ENCODE measurements at regions not wholly inside any gene's neighbourhood (a gene's known extent, or its start where the extent isn't known, plus 50 kb on each side); places are given as distances from the start of the nearest gene placed in this dataset.
"Not testable (repeated sequence)": the region's sequence is repeated elsewhere in the genome, so short reads cannot be mapped to it uniquely, and the experiment has no call there.

GRCh38 chr14:41457393-41457792 is 149.3 kb upstream of the LRFN5 start:
- Histone ChIP-seq H3K27ac (no peak overlapping the region), H3K4me1 (no peaks in the 10 kb centered on the region), H3K4me3 (no peak overlapping the region), H3K9me3 (replicated peaks) (no peaks in the 10 kb centered on the region), H3K27me3 (no peaks in the 10 kb centered on the region), H3K36me3 (no peaks in the 10 kb centered on the region)
- no peak for DNase-seq

DNA sequence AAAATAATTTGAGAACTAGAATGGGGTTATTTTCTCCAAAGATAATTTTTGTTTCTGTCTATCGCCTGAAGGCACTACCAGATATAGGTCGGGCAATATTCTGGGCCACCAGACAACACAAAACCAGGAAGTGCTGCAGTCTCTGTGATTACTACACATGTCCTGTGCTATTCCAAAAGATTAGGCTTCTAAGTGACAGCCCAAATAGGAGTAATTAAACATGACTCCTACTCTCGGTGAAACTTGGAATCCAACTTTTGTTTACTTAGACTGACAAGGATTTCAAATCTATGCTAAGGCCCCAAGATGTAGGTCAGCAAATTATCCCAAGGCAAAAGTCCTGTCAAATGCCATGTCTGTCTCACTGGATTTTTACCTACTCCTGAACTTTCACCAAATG is 157.6 kb upstream of the LRFN5 start:
- Histone ChIP-seq H3K27me3 (0 out of 2 replicates have a peak, but pooled peaks cover 3% of the 10 kb centered on the region), H3K4me3 (no peak overlapping the region), H3K9me3 (replicated peaks) (no peaks in the 10 kb centered on the region), H3K36me3 (no peaks in the 10 kb centered on the region), H3K4me1 (no peaks in the 10 kb centered on the region), H3K27ac (no peak overlapping the region)
- no peak for DNase-seq

DNA sequence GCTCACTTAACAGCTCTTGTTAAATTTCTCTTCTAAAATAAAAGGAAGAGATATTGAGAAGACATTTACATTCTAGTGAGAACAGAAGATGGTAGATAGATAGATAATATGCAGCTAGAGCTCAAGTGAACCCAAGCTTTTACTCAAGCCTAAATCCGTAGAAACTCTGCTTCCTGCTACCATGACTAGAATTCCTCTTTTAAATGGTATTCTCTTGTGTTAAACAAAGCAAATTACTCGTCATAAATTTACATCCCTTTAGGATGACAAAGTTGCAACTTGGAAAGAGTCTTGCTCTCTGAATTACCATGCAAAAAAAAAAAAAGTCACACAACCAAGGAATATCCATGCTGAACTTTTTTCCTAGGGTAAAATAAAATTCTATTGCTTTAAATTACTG is 160.7 kb upstream of the LRFN5 start:
- Histone ChIP-seq H3K4me1 (no peaks in the 10 kb centered on the region), H3K27me3 (0 out of 2 replicates have a peak, but pooled peaks cover 3% of the 10 kb centered on the region), H3K4me3 (no peak overlapping the region), H3K36me3 (no peaks in the 10 kb centered on the region), H3K27ac (no peak overlapping the region), H3K9me3 (replicated peaks) (no peaks in the 10 kb centered on the region)
- DNase-seq = no peak

DNA sequence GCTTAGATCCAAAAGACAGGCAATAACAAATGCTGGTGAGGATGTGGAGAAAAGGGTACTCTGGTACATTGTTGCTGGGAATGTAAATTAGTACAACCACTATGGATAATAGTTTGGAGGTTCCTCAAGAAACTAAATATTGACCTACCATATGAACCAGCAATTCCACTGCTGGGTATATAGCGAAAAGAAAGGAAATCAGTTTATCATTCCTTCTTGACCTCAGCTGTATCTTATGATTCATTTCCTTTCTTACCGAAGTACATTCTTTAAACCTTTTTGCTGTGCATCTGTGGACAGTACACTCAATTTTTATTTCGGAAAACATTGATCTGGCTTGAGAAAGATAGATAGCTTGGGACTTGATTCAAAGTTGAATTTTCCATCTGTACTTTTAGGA is 183.2 kb upstream of the LRFN5 start:
- H3K36me3 ChIP-seq = no peaks in the 10 kb centered on the region
- H3K27ac ChIP-seq = no peak overlapping the region
- H3K9me3 ChIP-seq (replicated peaks) = no peaks in the 10 kb centered on the region
- DNase-seq = no peak
- H3K4me1 ChIP-seq = no peaks in the 10 kb centered on the region
- H3K27me3 ChIP-seq = no peaks in the 10 kb centered on the region
- no peak overlapping the region for H3K4me3 ChIP-seq

DNA sequence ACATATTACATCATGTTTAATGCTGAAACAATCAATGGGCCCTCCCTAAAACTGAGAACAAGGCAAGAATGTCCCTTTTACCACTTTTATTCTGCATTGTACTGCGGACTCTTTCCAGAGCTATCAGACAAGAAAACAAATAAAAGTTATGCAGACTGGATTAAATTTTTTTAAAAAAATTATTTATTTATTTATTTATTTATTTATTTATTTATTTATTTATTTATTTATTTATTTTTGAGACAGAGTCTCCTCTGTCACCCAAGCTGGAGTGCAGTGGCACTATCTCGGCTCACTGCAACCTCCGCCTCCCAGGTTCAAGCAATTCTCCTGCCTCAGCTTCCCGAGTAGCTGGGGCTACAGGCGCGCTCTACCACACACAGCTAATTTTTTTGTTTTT is 185.4 kb upstream of the LRFN5 start:
- not testable (repeated sequence) for H3K9me3 ChIP-seq (replicated peaks); H3K4me1 ChIP-seq; H3K27ac ChIP-seq; H3K27me3 ChIP-seq; DNase-seq; H3K36me3 ChIP-seq; H3K4me3 ChIP-seq

DNA sequence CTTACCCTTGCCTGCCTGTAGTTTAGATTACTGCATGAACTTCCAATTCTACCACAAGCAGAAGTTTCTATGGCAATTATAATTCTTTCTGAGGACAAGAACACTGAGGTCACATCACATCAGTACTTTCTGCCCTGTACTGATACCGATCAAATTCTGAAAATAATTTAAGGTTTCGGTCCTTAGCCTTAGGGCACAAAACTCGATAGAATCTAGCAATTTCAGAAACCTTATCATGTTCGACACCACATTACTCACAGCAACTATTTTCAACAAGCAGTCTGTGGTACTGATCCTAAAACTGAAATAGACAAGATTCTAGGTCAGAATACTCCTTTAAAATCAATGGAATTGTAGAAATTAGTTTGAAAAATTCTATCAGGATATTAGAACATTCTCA is 187.0 kb upstream of the LRFN5 start:
- H3K4me3 ChIP-seq = no peak overlapping the region
- H3K27me3 ChIP-seq = no peaks in the 10 kb centered on the region
- no peak overlapping the region for H3K27ac ChIP-seq
- no peaks in the 10 kb centered on the region for H3K4me1 ChIP-seq
- no peaks in the 10 kb centered on the region for H3K36me3 ChIP-seq
- no peaks in the 10 kb centered on the region for H3K9me3 ChIP-seq (replicated peaks)
- no peak for DNase-seq

- Histone ChIP-seq H3K9me3 (replicated peaks) (no peaks in the 10 kb centered on the region), H3K27me3 (no peaks in the 10 kb centered on the region), H3K4me3 (no peak overlapping the region), H3K4me1 (no peaks in the 10 kb centered on the region), H3K36me3 (no peaks in the 10 kb centered on the region), H3K27ac (no peak overlapping the region)
- DNase-seq = no peak
Measured at GRCh38 chr14:41418851-41419250, 187.8 kb upstream of the LRFN5 start.

- Histone ChIP-seq H3K9me3 (replicated peaks) (no peaks in the 10 kb centered on the region), H3K27me3 (no peaks in the 10 kb centered on the region), H3K4me3 (no peak overlapping the region), H3K36me3 (no peaks in the 10 kb centered on the region), H3K27ac (no peak overlapping the region), H3K4me1 (no peaks in the 10 kb centered on the region)
- no peak for DNase-seq
Measured at GRCh38 chr14:41409806-41410205, 196.9 kb upstream of the LRFN5 start.

DNA sequence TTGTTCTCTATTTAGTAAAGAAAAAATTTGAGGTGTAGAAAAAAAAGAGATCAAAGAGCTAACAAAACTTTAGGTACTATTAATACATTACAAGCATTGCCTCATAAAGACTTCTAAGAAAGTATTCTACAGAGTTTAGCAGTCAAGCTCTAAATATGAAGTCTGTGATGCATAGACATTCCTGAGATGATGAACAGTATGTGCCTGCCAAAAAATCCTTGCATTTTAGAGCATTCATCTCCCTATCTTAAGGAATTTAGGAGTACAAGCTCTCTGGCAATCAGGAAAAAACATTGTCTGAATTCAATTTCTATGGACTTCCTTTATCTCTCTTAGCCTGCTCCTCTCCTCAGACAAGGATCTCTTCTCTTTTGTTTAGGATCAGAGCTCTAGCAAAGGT is 202.6 kb upstream of the LRFN5 start:
- no peaks in the 10 kb centered on the region for H3K36me3 ChIP-seq
- no peaks in the 10 kb centered on the region for H3K4me1 ChIP-seq
- no peak overlapping the region for H3K4me3 ChIP-seq
- H3K27ac ChIP-seq = no peak overlapping the region
- no peaks in the 10 kb centered on the region for H3K27me3 ChIP-seq
- no peaks in the 10 kb centered on the region for H3K9me3 ChIP-seq (replicated peaks)
- no peak for DNase-seq

DNA sequence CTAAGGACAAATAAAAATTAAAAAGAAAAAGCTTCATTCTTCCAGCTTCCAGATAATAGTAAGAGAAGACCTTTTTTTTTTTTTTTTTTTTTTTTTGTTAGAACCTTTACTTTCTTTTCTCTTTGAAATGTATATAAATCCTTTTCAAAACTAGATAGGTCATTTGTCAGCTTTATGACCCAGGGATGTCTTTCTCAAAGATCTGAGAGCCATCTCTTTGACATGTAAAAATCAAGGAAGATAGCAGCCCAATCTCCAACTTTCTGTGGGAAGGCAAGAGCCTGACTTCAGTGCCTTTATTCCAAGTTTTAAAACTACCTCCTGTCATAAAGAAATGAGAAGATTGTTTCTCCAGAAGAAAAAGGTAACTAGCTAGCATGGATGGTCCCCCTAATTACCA is 203.3 kb upstream of the LRFN5 start:
- H3K36me3 ChIP-seq = no peaks in the 10 kb centered on the region
- no peak overlapping the region for H3K4me3 ChIP-seq
- no peaks in the 10 kb centered on the region for H3K27me3 ChIP-seq
- H3K9me3 ChIP-seq (replicated peaks) = no peaks in the 10 kb centered on the region
- H3K27ac ChIP-seq = no peak overlapping the region
- no peak for DNase-seq
- H3K4me1 ChIP-seq = no peaks in the 10 kb centered on the region

DNA sequence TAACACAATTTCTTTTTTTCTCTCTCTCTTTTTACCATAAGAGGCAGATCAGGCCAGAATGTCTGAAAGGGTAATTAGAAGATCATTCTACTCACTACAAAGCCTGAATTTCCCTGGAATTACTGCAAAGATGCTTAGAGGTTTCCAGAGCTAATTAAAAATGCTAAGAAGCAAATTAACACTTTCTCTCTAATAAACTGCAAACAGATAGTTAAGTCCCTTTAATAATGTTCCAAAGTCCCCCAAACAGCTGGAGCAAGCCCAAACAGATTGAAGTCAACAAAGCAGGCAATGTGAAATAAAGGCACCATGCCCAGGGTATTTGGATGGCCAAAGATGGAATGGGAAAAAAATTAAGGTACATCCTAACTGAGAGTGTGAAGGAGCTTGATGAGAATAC is 208.8 kb upstream of the LRFN5 start:
- H3K4me3 ChIP-seq = no peak overlapping the region
- no peak for DNase-seq

GRCh38 chr14:41393512-41393911 is 213.2 kb upstream of the LRFN5 start:
- Histone ChIP-seq H3K27me3 (no peaks in the 10 kb centered on the region), H3K9me3 (replicated peaks) (no peaks in the 10 kb centered on the region), H3K36me3 (no peaks in the 10 kb centered on the region), H3K4me3 (no peak overlapping the region), H3K4me1 (no peaks in the 10 kb centered on the region), H3K27ac (no peak overlapping the region)
- DNase-seq = no peak

More for the DNA sequence above, 208.8 kb upstream of the LRFN5 start:
- Histone ChIP-seq H3K36me3 (no peaks in the 10 kb centered on the region), H3K9me3 (replicated peaks) (no peaks in the 10 kb centered on the region), H3K27ac (no peak overlapping the region), H3K27me3 (no peaks in the 10 kb centered on the region), H3K4me1 (no peaks in the 10 kb centered on the region)

- H3K27me3 ChIP-seq = no peaks in the 10 kb centered on the region
- H3K4me1 ChIP-seq = no peaks in the 10 kb centered on the region
- H3K27ac ChIP-seq = no peak overlapping the region
- no peak overlapping the region for H3K4me3 ChIP-seq
- no peaks in the 10 kb centered on the region for H3K9me3 ChIP-seq (replicated peaks)
- DNase-seq = no peak
- no peaks in the 10 kb centered on the region for H3K36me3 ChIP-seq
Measured at GRCh38 chr14:41392226-41392625, 214.4 kb upstream of the LRFN5 start.

DNA sequence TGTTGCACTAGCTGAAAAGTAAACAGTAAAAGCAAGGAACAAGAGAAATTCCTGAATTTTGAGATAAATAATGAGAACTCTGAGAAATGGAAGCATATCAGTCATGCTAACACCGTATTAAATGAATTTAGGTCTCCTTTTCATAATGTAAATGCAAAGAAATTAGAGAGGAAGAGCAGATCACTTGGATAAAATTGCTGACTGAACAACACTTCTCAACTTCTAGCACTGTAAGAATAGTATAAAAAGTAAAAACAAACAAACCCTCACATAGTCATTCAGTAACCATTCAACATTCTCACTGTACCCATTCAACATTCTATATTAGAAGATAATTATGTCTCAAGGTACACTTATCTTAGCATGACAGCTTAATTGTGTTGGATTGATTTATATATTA is 217.3 kb upstream of the LRFN5 start:
- H3K4me3 ChIP-seq = no peak overlapping the region
- no peaks in the 10 kb centered on the region for H3K27me3 ChIP-seq
- H3K36me3 ChIP-seq = no peaks in the 10 kb centered on the region
- no peaks in the 10 kb centered on the region for H3K4me1 ChIP-seq
- no peak for DNase-seq
- H3K9me3 ChIP-seq (replicated peaks) = no peaks in the 10 kb centered on the region
- no peak overlapping the region for H3K27ac ChIP-seq

DNA sequence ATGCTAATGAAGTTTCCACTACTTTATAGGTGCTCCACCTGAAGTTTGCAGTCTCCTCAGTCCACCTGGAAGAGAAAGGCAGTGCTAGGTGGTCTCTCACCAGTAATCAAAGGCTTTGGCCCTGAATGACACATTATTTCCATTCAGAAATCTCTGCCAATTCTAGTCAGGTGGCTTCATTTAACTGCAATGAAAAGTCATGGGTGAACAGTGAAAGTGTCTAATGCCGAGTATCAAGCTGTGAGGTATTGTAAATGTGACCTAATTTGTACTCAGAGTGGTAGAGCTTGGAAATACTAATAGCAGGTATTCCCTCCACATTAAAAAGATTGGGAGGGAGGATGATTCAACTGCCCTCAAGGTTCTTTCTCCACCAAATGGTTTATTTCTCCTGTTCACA is 220.9 kb upstream of the LRFN5 start:
- H3K9me3 ChIP-seq (replicated peaks) = no peaks in the 10 kb centered on the region
- no peak overlapping the region for H3K4me3 ChIP-seq
- no peaks in the 10 kb centered on the region for H3K36me3 ChIP-seq
- DNase-seq = no peak
- H3K4me1 ChIP-seq = no peaks in the 10 kb centered on the region
- no peak overlapping the region for H3K27ac ChIP-seq
- no peaks in the 10 kb centered on the region for H3K27me3 ChIP-seq

- H3K4me3 ChIP-seq = no peak overlapping the region
- H3K9me3 ChIP-seq (replicated peaks) = no peaks in the 10 kb centered on the region
- no peaks in the 10 kb centered on the region for H3K4me1 ChIP-seq
- H3K27me3 ChIP-seq = no peaks in the 10 kb centered on the region
- H3K36me3 ChIP-seq = no peaks in the 10 kb centered on the region
- H3K27ac ChIP-seq = no peak overlapping the region
- DNase-seq = no peak
Measured at GRCh38 chr14:41380017-41380416, 226.7 kb upstream of the LRFN5 start.

GRCh38 chr14:41378526-41378925 is 228.2 kb upstream of the LRFN5 start:
- Histone ChIP-seq H3K36me3 (no peaks in the 10 kb centered on the region), H3K9me3 (replicated peaks) (no peaks in the 10 kb centered on the region), H3K4me1 (no peaks in the 10 kb centered on the region), H3K4me3 (no peak overlapping the region), H3K27ac (no peak overlapping the region), H3K27me3 (no peaks in the 10 kb centered on the region)
- no peak for DNase-seq

Measured in SJCRH30 (cell line).